GM23338 (cell line): ENCODE measurements at regions not wholly inside any gene's neighbourhood (a gene's known extent, or its start where the extent isn't known, plus 50 kb on each side); places are given as distances from the start of the nearest gene placed in this dataset.

Experiments
- ATAC-seq: fragments of 200-7000 bp; cut with Tn5 transposase; 3 replicates; pipeline ENCODE4 v1.9.1; 2020
- DNase-seq: peaks from one replicate; pipeline ENCODE4 v3.0.0-alpha.2; 2015; ENCODE audit warnings: low spot score
- H2AFZ ChIP-seq: fragments of 200-600 bp; sonication (generic); 2 replicates; pipeline ENCODE4 v1.8.0; 2016; ENCODE audit warnings: antibody characterized with exemption, mild to moderate bottlenecking, moderate library complexity
- H3F3A ChIP-seq: fragments of 200-600 bp; sonication (generic); replicated peaks from 2 replicates; pipeline ENCODE4 v1.8.0; 2017; ENCODE audit warnings: antibody characterized with exemption, mixed run types, low read depth
- H3K27ac ChIP-seq: fragments of 200-600 bp; sonication (generic); 2 replicates; pipeline ENCODE4 v1.6.1; 2016; ENCODE audit warnings: low read depth
- H3K27me3 ChIP-seq: fragments of 200-600 bp; sonication (generic); 2 replicates; pipeline ENCODE4 v1.8.0; 2016; ENCODE audit warnings: mild to moderate bottlenecking, mixed run types, moderate library complexity; ENCODE audit not compliant: insufficient read depth
- H3K36me3 ChIP-seq: fragments of 200-600 bp; sonication (generic); 2 replicates; pipeline ENCODE4 v1.8.0; 2016; ENCODE audit warnings: mild to moderate bottlenecking; ENCODE audit not compliant: insufficient read depth
- H3K4me1 ChIP-seq: fragments of 200-600 bp; sonication (generic); 2 replicates; pipeline ENCODE4 v1.8.0; 2016; ENCODE audit warnings: mild to moderate bottlenecking, moderate library complexity; ENCODE audit not compliant: insufficient read depth
- H3K4me2 ChIP-seq: fragments of 200-600 bp; sonication (generic); 2 replicates; pipeline ENCODE4 v1.7.1; 2017; ENCODE audit warnings: mixed run types
- H3K4me3 ChIP-seq: fragments of 200-600 bp; sonication (generic); 2 replicates; pipeline ENCODE4 v1.6.1; 2016; ENCODE audit warnings: mixed run types
- H3K79me2 ChIP-seq: fragments of 200-600 bp; sonication (generic); replicated peaks from 2 replicates; pipeline ENCODE4 v1.8.0; 2017; ENCODE audit warnings: mild to moderate bottlenecking; ENCODE audit not compliant: insufficient read depth
- H3K9me2 ChIP-seq: fragments of 200-600 bp; sonication (generic); 2 replicates; pipeline ENCODE4 v1.8.0; 2017; ENCODE audit not compliant: insufficient read depth
- H4K20me1 ChIP-seq: fragments of 200-600 bp; sonication (generic); replicated peaks from 2 replicates; pipeline ENCODE4 v1.8.0; 2017; ENCODE audit warnings: mild to moderate bottlenecking; ENCODE audit not compliant: insufficient read depth
- H3K27ac Mint-ChIP-seq: 2 replicates; pipeline ENCODE4 v1.8.0; 2020; ENCODE audit warnings: inconsistent platforms, mild to moderate bottlenecking, moderate library complexity, mixed read lengths
- H3K27me3 Mint-ChIP-seq: 3 replicates; pipeline ENCODE4 v1.8.0; 2022; ENCODE audit warnings: low read depth, mild to moderate bottlenecking, moderate library complexity, mixed read lengths, inconsistent platforms; ENCODE audit not compliant: insufficient read depth, poor library complexity
- H3K36me3 Mint-ChIP-seq: 3 replicates; pipeline ENCODE4 v1.8.0; 2021; ENCODE audit warnings: low read depth, mild to moderate bottlenecking, inconsistent platforms, moderate library complexity, mixed read lengths
- H3K4me1 Mint-ChIP-seq: 3 replicates; pipeline ENCODE4 v1.8.0; 2020; ENCODE audit warnings: mild to moderate bottlenecking, inconsistent platforms, mixed read lengths
- H3K4me3 Mint-ChIP-seq: 3 replicates; pipeline ENCODE4 v1.8.0; 2021; ENCODE audit warnings: moderate library complexity, mild to moderate bottlenecking, inconsistent platforms, mixed read lengths
- H3K9me3 Mint-ChIP-seq: 3 replicates; pipeline ENCODE4 v1.8.0; 2020; ENCODE audit warnings: moderate library complexity, mild to moderate bottlenecking, inconsistent platforms, mixed read lengths
- CREB1 ChIP-seq: fragments of 250-450 bp; sonication (Bioruptor Pico); IDR thresholded peaks from 2 replicates; pipeline ENCODE4 v1.5.0; 2020; ENCODE audit warnings: low read depth, mild to moderate bottlenecking, moderate library complexity
- EZH2phosphoT487 ChIP-seq: fragments of 200-600 bp; sonication (generic); IDR thresholded peaks from one replicate; pipeline ENCODE4 v1.8.1; 2018; ENCODE audit warnings: antibody characterized with exemption; ENCODE audit not compliant: unreplicated experiment
- JUNB ChIP-seq: IDR thresholded peaks from one replicate; pipeline ENCODE4 v1.6.1; 2016; ENCODE audit warnings: antibody characterized with exemption; ENCODE audit not compliant: unreplicated experiment
- NANOG ChIP-seq: IDR thresholded peaks from 2 replicates; pipeline ENCODE4 v1.6.1; 2016; ENCODE audit warnings: antibody characterized with exemption, borderline replicate concordance
- POLR2AphosphoS5 ChIP-seq: IDR thresholded peaks from 2 replicates; pipeline ENCODE4 v1.6.1; 2016; ENCODE audit warnings: antibody characterized with exemption, low read depth
- REST ChIP-seq: IDR thresholded peaks from one replicate; pipeline ENCODE4 v1.6.1; 2018; ENCODE audit warnings: antibody characterized with exemption; ENCODE audit not compliant: unreplicated experiment
- STAT1 ChIP-seq: IDR thresholded peaks from one replicate; pipeline ENCODE4 v1.6.1; 2016; ENCODE audit warnings: antibody characterized with exemption; ENCODE audit not compliant: unreplicated experiment
- ZNF114 ChIP-seq: fragments of 250-450 bp; sonication (Bioruptor Pico); IDR thresholded peaks from 2 replicates; pipeline ENCODE4 v1.5.0; 2020; ENCODE audit warnings: mild to moderate bottlenecking, moderate library complexity
- ZNF331 ChIP-seq: fragments of 250-450 bp; sonication (Bioruptor Pico); IDR thresholded peaks from 2 replicates; pipeline ENCODE4 v1.5.0; 2020; ENCODE audit warnings: low read depth, mild to moderate bottlenecking, moderate library complexity
- TF ChIP-seq, protein P1 (sequence below): IDR thresholded peaks from 2 replicates; pipeline ENCODE4 v1.6.1; 2016; ENCODE audit warnings: antibody characterized with exemption
- TF ChIP-seq, protein P2 (sequence below), 2 experiments: fragments of 200-600 bp in 1 of 2; sonication (generic) in 1 of 2; conservative IDR thresholded peaks; 2 replicates each; pipeline versions ENCODE4 v1.5.1 to v1.6.1; 2016 to 2017; ENCODE audit warnings: antibody characterized with exemption in 2 of 2, low read depth in 2 of 2, mild to moderate bottlenecking in 2 of 2, moderate library complexity in 1 of 2
- TF ChIP-seq, protein P3 (sequence below): fragments of 250-450 bp; sonication (Bioruptor Pico); IDR thresholded peaks from 2 replicates; pipeline ENCODE4 v1.5.0; 2020; ENCODE audit warnings: mild to moderate bottlenecking, moderate library complexity

- no peak for TF ChIP-seq REST
- no peak for TF ChIP-seq STAT1
- no peak for TF ChIP-seq ZNF331 (CRISPR knock-in tag)
- no peak for TF ChIP-seq EZH2phosphoT487
Observed at GRCh38 chr1:98331243-98331642, 330.3 kb upstream of the SNX7 start (continued).

DNA sequence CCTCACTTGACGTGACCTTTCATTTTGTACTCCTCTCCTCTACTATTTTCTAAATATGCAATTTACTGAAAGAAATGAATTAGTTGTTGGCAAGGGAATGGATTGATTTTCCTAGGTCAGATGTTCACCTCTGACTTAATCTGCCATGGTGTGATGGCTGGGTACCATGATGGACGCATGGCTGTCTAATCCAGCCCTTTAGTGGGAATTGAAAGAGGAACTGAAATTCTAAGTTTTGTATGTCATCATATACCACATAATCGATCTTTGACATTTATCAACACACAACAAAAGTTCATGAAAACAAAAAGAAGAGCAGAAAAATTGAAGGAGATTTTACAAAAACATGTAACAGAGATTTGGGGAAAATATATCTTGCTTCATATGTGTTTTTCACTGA is 331.3 kb upstream of the SNX7 start:
- Histone ChIP-seq H3K4me1 (peaks cover 4% of the 10 kb centered on the region; the same call in 1 of the 2 replicates), H3K4me3 (no peak overlapping the region), H3F3A (no peaks in the 10 kb centered on the region), H3K4me2 (no peak overlapping the region), H3K27me3 (no peaks in the 10 kb centered on the region), H4K20me1 (no peaks in the 10 kb centered on the region), H3K36me3 (no peaks in the 10 kb centered on the region), H3K27ac (no peak overlapping the region), H2AFZ (peak overlapping the region; percentile 23; the same call in 1 of the 2 replicates), H3K9me2 (peaks cover 5% of the 10 kb centered on the region; the same call in 1 of the 2 replicates), H3K79me2 (no peaks in the 10 kb centered on the region)
- Mint-ChIP-seq H3K36me3 (no peaks in the 10 kb centered on the region), H3K4me1 (peaks cover 6% of the 10 kb centered on the region), H3K27me3 (no peaks in the 10 kb centered on the region), H3K4me3 (no peak overlapping the region), H3K9me3 (no peaks in the 10 kb centered on the region), H3K27ac (no peak overlapping the region)
- DNase-seq (no peak), ATAC-seq (no peak)
- TF ChIP-seq, protein P1, sequence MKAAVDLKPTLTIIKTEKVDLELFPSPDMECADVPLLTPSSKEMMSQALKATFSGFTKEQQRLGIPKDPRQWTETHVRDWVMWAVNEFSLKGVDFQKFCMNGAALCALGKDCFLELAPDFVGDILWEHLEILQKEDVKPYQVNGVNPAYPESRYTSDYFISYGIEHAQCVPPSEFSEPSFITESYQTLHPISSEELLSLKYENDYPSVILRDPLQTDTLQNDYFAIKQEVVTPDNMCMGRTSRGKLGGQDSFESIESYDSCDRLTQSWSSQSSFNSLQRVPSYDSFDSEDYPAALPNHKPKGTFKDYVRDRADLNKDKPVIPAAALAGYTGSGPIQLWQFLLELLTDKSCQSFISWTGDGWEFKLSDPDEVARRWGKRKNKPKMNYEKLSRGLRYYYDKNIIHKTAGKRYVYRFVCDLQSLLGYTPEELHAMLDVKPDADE = no peak
- no peak for TF ChIP-seq ZNF114 (CRISPR knock-in tag)
- TF ChIP-seq POLR2AphosphoS5 = no peak
- TF ChIP-seq NANOG = no peak
- TF ChIP-seq, protein P2, sequence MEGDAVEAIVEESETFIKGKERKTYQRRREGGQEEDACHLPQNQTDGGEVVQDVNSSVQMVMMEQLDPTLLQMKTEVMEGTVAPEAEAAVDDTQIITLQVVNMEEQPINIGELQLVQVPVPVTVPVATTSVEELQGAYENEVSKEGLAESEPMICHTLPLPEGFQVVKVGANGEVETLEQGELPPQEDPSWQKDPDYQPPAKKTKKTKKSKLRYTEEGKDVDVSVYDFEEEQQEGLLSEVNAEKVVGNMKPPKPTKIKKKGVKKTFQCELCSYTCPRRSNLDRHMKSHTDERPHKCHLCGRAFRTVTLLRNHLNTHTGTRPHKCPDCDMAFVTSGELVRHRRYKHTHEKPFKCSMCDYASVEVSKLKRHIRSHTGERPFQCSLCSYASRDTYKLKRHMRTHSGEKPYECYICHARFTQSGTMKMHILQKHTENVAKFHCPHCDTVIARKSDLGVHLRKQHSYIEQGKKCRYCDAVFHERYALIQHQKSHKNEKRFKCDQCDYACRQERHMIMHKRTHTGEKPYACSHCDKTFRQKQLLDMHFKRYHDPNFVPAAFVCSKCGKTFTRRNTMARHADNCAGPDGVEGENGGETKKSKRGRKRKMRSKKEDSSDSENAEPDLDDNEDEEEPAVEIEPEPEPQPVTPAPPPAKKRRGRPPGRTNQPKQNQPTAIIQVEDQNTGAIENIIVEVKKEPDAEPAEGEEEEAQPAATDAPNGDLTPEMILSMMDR (conservative IDR thresholded peaks at IDR 0.05; ENCODE audit: low read depth in 2 of 2) = no peak
- TF ChIP-seq JUNB = no peak
- TF ChIP-seq, protein P3, sequence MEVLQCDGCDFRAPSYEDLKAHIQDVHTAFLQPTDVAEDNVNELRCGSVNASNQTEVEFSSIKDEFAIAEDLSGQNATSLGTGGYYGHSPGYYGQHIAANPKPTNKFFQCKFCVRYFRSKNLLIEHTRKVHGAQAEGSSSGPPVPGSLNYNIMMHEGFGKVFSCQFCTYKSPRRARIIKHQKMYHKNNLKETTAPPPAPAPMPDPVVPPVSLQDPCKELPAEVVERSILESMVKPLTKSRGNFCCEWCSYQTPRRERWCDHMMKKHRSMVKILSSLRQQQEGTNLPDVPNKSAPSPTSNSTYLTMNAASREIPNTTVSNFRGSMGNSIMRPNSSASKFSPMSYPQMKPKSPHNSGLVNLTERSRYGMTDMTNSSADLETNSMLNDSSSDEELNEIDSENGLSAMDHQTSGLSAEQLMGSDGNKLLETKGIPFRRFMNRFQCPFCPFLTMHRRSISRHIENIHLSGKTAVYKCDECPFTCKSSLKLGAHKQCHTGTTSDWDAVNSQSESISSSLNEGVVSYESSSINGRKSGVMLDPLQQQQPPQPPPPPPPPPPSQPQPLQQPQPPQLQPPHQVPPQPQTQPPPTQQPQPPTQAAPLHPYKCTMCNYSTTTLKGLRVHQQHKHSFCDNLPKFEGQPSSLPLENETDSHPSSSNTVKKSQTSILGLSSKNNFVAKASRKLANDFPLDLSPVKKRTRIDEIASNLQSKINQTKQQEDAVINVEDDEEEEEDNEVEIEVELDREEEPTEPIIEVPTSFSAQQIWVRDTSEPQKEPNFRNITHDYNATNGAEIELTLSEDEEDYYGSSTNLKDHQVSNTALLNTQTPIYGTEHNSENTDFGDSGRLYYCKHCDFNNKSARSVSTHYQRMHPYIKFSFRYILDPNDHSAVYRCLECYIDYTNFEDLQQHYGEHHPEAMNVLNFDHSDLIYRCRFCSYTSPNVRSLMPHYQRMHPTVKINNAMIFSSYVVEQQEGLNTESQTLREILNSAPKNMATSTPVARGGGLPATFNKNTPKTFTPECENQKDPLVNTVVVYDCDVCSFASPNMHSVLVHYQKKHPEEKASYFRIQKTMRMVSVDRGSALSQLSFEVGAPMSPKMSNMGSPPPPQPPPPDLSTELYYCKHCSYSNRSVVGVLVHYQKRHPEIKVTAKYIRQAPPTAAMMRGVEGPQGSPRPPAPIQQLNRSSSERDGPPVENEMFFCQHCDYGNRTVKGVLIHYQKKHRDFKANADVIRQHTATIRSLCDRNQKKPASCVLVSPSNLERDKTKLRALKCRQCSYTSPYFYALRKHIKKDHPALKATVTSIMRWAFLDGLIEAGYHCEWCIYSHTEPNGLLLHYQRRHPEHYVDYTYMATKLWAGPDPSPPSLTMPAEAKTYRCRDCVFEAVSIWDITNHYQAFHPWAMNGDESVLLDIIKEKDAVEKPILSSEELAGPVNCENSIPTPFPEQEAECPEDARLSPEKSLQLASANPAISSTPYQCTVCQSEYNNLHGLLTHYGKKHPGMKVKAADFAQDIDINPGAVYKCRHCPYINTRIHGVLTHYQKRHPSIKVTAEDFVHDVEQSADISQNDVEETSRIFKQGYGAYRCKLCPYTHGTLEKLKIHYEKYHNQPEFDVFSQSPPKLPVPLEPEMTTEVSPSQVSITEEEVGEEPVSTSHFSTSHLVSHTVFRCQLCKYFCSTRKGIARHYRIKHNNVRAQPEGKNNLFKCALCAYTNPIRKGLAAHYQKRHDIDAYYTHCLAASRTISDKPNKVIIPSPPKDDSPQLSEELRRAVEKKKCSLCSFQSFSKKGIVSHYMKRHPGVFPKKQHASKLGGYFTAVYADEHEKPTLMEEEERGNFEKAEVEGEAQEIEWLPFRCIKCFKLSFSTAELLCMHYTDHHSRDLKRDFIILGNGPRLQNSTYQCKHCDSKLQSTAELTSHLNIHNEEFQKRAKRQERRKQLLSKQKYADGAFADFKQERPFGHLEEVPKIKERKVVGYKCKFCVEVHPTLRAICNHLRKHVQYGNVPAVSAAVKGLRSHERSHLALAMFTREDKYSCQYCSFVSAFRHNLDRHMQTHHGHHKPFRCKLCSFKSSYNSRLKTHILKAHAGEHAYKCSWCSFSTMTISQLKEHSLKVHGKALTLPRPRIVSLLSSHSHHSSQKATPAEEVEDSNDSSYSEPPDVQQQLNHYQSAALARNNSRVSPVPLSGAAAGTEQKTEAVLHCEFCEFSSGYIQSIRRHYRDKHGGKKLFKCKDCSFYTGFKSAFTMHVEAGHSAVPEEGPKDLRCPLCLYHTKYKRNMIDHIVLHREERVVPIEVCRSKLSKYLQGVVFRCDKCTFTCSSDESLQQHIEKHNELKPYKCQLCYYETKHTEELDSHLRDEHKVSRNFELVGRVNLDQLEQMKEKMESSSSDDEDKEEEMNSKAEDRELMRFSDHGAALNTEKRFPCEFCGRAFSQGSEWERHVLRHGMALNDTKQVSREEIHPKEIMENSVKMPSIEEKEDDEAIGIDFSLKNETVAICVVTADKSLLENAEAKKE (CRISPR knock-in tag) = no peak
- no peak for TF ChIP-seq CREB1 (CRISPR knock-in tag)
- no peak for TF ChIP-seq ZNF331 (CRISPR knock-in tag)
